AG04450 (cell line): ENCODE measurements at regions not wholly inside any gene's neighbourhood (a gene's known extent, or its start where the extent isn't known, plus 50 kb on each side); places are given as distances from the start of the nearest gene placed in this dataset.
"Not testable (repeated sequence)": the region's sequence is repeated elsewhere in the genome, so short reads cannot be mapped to it uniquely, and the experiment has no call there.

Experiments used
- CTCF ChIA-PET: fragments of 300-600, 350-600 bp; formaldehyde crosslinking; extraction: SDS; loops from one replicate; lab custom pipeline; 2022; ENCODE audit warnings: antibody characterized with exemption, inconsistent platforms; lab: Charles Lee
- POLR2A ChIA-PET: fragments of 350-600 bp; formaldehyde crosslinking; extraction: SDS; loops from one replicate; lab custom pipeline; 2021; ENCODE audit warnings: antibody characterized with exemption, inconsistent platforms; lab: Yijun Ruan, JAX
- DNase-seq: peaks from one replicate; pipeline ENCODE4 v3.0.0-alpha.2; 2011; ENCODE audit warnings: low read depth, low spot score
- H3K27ac ChIP-seq: one replicate; pipeline ENCODE4 v1.5.1; 2012; ENCODE audit warnings: low read depth, low read length, control low read depth
- H3K27me3 ChIP-seq: one replicate; pipeline ENCODE4 v1.6.0; 2012; ENCODE audit warnings: low read length; ENCODE audit not compliant: control insufficient read depth, insufficient read depth
- H3K4me3 ChIP-seq: 2 replicates; pipeline ENCODE4 v1.5.1; 2011; ENCODE audit warnings: mild to moderate bottlenecking, low read depth, low read length, control low read depth
- H3K9me3 ChIP-seq: 2 replicates; pipeline ENCODE4 v1.5.1; 2012; ENCODE audit warnings: low read length; ENCODE audit not compliant: control insufficient read depth, insufficient read depth
- TF ChIP-seq, protein P1 (sequence below): IDR thresholded peaks from 2 replicates; pipeline ENCODE4 v1.5.1; 2011; ENCODE audit warnings: low read depth, low read length, control low read depth, inconsistent platforms

DNA sequence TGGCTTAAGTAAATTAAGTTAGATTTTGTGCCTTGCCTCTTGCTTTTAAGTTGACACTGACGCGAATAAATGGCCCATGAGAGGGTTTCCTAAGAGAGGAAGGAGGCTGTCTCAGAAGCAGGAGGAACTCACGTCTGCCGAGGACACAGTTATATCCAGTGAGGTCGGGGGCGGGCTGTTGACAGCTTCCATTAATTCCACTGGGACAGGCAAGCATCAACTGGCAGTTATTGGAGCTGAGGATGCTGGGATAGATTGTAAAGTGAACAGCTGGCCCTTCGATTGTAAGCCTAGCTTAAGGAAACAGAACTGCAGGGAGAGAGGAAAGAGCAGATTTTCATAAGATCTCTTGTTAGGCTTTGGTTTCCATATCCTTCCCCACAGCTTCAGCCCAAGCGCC, 399.2 kb downstream of the IPO8 start:
- Histone ChIP-seq H3K27ac (no peak overlapping the region), H3K27me3 (no peaks in the 10 kb centered on the region), H3K4me3 (no peak overlapping the region), H3K9me3 (no peaks in the 10 kb centered on the region)
- no peak for DNase-seq
- POLR2A ChIA-PET: no interaction called here
- TF ChIP-seq, protein P1, sequence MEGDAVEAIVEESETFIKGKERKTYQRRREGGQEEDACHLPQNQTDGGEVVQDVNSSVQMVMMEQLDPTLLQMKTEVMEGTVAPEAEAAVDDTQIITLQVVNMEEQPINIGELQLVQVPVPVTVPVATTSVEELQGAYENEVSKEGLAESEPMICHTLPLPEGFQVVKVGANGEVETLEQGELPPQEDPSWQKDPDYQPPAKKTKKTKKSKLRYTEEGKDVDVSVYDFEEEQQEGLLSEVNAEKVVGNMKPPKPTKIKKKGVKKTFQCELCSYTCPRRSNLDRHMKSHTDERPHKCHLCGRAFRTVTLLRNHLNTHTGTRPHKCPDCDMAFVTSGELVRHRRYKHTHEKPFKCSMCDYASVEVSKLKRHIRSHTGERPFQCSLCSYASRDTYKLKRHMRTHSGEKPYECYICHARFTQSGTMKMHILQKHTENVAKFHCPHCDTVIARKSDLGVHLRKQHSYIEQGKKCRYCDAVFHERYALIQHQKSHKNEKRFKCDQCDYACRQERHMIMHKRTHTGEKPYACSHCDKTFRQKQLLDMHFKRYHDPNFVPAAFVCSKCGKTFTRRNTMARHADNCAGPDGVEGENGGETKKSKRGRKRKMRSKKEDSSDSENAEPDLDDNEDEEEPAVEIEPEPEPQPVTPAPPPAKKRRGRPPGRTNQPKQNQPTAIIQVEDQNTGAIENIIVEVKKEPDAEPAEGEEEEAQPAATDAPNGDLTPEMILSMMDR: no peak
- CTCF ChIA-PET: interaction anchor here (0.7 kb wide), 1 partner anchor 248 kb away, joined by 7 read pairs; no protein-coding TSS in a partner anchor

- POLR2A ChIA-PET: no interaction called here
- TF ChIP-seq, protein P1: peak; percentile 73
- no peak overlapping the region for H3K4me3 ChIP-seq
- no peak overlapping the region for H3K27ac ChIP-seq
- no peaks in the 10 kb centered on the region for H3K9me3 ChIP-seq
- no peak for DNase-seq
- no peaks in the 10 kb centered on the region for H3K27me3 ChIP-seq
- CTCF ChIA-PET: no interaction called here
Measured at GRCh38 chr12:30286345-30286926, 409.2 kb downstream of the IPO8 start.

DNA sequence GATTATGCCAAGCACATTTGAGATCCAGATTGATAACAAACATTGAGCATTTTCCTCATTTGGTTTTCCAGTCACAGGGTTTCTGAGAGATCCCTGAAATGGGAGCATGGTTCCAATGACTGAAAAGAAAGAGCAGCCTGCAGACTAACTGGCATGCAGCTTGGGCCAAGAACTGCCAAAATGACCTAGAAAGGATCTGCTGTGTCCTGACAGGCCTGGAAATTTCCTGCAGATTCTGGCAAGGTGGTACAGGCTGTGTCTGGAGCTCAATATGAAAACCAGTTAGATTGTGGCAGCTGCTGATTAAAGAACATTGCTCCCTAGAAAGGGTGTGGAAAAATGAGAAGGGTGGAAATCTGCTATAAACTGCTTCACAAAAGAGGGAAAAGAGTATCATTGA, 417.3 kb downstream of the IPO8 start:
- TF ChIP-seq, protein P1: no peak
- DNase-seq: no peak
- Histone ChIP-seq H3K27ac (no peak overlapping the region), H3K4me3 (no peak overlapping the region), H3K27me3 (no peaks in the 10 kb centered on the region), H3K9me3 (no peaks in the 10 kb centered on the region)
- ChIA-PET POLR2A (no interaction called here), CTCF (no interaction called here)

DNA sequence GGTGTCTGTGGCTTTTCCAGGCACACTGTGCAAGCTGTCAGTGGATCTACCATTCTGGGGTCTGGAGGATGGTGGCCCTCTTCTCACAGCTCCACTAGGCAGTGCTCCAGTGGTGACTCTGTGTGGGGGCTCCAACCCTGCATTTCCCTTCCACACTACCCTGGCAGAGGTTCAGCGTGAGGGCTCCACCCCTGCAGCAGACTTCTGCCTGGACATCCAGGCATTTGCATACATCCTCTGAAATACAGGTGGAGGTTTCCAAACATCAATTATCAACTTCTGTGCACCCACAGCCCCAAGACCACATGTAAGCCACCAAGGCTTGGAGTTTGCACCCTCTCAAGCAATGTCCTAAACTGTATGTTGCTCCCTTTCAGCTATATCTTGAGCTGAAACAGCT, 423.2 kb downstream of the IPO8 start:
- DNase-seq, CTCF ChIA-PET, H3K4me3 ChIP-seq, POLR2A ChIA-PET, H3K27me3 ChIP-seq, H3K9me3 ChIP-seq, H3K27ac ChIP-seq: not testable (repeated sequence)

DNA sequence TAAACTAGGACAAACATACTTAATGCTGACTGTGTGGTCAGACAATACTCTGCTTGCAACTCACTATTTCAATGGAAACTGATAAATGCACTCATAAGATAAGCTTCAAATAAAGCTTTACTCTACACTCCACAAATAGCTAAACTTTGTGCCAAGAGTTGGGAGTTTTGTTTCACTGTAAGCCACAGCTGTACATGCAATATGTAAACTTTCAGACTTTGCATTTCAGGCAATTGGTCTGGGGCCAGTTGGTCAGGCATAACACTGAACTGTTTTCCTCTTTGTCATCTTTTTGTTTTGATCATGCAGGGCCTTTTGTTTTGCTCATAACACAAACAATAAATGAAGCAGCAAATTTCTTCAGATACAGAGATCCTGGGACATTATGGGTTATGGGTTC, 426.2 kb downstream of the IPO8 start:
- DNase-seq: no peak
- TF ChIP-seq, protein P1: no peak
- ChIA-PET CTCF (no interaction called here), POLR2A (no interaction called here)
- H3K27me3 ChIP-seq: no peaks in the 10 kb centered on the region
- H3K9me3 ChIP-seq: no peaks in the 10 kb centered on the region; the same call in 1 of the 2 replicates
- no peak overlapping the region for H3K4me3 ChIP-seq
- no peak overlapping the region for H3K27ac ChIP-seq
